AG04450 (cell line): ENCODE measurements at regions not wholly inside any gene's neighbourhood (a gene's known extent, or its start where the extent isn't known, plus 50 kb on each side); places are given as distances from the start of the nearest gene placed in this dataset.
"Not testable (repeated sequence)": the region's sequence is repeated elsewhere in the genome, so short reads cannot be mapped to it uniquely, and the experiment has no call there.

ENCODE experiments used
- CTCF ChIA-PET: fragments of 300-600, 350-600 bp; formaldehyde crosslinking; extraction: SDS; loops from one replicate; lab custom pipeline; 2022; ENCODE audit warnings: antibody characterized with exemption, inconsistent platforms; lab: Charles Lee
- POLR2A ChIA-PET: fragments of 350-600 bp; formaldehyde crosslinking; extraction: SDS; loops from one replicate; lab custom pipeline; 2021; ENCODE audit warnings: antibody characterized with exemption, inconsistent platforms; lab: Yijun Ruan, JAX
- DNase-seq: peaks from one replicate; pipeline ENCODE4 v3.0.0-alpha.2; 2011; ENCODE audit warnings: low read depth, low spot score
- H3K27ac ChIP-seq: one replicate; pipeline ENCODE4 v1.5.1; 2012; ENCODE audit warnings: low read depth, low read length, control low read depth
- H3K27me3 ChIP-seq: one replicate; pipeline ENCODE4 v1.6.0; 2012; ENCODE audit warnings: low read length; ENCODE audit not compliant: control insufficient read depth, insufficient read depth
- H3K4me3 ChIP-seq: 2 replicates; pipeline ENCODE4 v1.5.1; 2011; ENCODE audit warnings: mild to moderate bottlenecking, low read depth, low read length, control low read depth
- H3K9me3 ChIP-seq: 2 replicates; pipeline ENCODE4 v1.5.1; 2012; ENCODE audit warnings: low read length; ENCODE audit not compliant: control insufficient read depth, insufficient read depth
- TF ChIP-seq, protein P1 (sequence below): IDR thresholded peaks from 2 replicates; pipeline ENCODE4 v1.5.1; 2011; ENCODE audit warnings: low read depth, low read length, control low read depth, inconsistent platforms

DNA sequence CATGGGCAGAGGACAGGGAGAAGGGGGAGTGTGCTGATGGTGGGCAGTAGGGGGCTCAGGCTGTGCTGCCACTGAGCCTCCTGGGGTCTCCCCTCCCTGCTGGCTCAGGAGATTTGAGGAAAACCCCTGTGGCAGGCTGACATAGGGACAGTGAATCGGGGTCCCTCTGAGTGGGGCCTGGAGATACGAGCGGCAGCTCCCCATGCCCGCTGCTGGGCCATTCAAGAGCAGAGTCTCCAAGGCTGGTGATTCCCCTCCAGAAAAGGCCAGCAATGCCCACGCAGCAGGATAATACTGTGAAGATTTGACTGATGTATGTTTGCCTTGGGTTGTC is 288.7 kb upstream of the SFSWAP start:
- POLR2A ChIA-PET: no interaction called here
- no peak overlapping the region for H3K4me3 ChIP-seq
- no peak for DNase-seq
- no peaks in the 10 kb centered on the region for H3K27me3 ChIP-seq
- TF ChIP-seq, protein P1, sequence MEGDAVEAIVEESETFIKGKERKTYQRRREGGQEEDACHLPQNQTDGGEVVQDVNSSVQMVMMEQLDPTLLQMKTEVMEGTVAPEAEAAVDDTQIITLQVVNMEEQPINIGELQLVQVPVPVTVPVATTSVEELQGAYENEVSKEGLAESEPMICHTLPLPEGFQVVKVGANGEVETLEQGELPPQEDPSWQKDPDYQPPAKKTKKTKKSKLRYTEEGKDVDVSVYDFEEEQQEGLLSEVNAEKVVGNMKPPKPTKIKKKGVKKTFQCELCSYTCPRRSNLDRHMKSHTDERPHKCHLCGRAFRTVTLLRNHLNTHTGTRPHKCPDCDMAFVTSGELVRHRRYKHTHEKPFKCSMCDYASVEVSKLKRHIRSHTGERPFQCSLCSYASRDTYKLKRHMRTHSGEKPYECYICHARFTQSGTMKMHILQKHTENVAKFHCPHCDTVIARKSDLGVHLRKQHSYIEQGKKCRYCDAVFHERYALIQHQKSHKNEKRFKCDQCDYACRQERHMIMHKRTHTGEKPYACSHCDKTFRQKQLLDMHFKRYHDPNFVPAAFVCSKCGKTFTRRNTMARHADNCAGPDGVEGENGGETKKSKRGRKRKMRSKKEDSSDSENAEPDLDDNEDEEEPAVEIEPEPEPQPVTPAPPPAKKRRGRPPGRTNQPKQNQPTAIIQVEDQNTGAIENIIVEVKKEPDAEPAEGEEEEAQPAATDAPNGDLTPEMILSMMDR: no peak
- H3K27ac ChIP-seq: no peak overlapping the region
- H3K9me3 ChIP-seq: peaks cover 46% of the 10 kb centered on the region
- CTCF ChIA-PET: no interaction called here

DNA sequence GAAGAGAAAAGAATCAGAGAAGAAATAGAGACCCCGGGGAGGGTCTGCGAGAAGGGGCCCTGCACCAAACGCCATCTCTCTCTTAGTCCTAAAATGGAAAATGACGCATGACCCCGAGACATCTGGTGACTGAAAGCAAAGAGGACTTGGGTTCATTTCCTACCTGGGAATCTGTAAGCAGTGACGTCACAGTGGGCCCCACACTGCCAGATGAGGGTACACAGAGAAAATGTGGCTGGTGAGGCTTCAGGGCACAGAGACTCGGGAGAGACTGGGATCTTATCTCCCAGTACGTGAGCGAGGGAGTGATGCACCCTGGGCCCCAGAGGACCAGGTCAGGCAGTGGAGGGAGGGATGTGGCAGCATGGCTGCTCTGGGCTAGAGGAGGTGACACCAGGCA is 288.1 kb upstream of the SFSWAP start:
- Histone ChIP-seq H3K27ac (no peak overlapping the region), H3K27me3 (no peaks in the 10 kb centered on the region), H3K9me3 (peaks cover 45% of the 10 kb centered on the region), H3K4me3 (no peak overlapping the region)
- POLR2A ChIA-PET: no interaction called here
- DNase-seq: no peak
- CTCF ChIA-PET: no interaction called here
- TF ChIP-seq, protein P1: no peak

DNA sequence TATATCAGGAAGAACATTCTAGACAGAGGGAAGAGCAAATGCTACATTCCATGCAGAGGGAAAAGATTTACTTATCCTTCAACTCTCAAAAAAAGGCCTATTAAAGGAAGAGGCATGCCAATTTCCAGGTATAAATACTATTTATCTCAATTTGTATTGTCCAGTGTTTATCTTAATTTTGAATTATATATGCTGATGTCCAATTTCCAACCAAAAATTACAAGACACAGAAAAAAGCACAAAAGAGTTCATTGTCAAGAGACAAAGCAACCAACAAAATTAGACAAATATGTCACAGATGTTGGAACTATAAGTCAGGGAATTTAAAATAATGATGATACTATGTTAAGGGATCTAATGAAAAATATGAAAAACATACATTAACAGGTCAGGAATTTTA is 286.6 kb upstream of the SFSWAP start:
- no peak for DNase-seq
- Histone ChIP-seq H3K27me3 (no peaks in the 10 kb centered on the region), H3K4me3 (no peak overlapping the region), H3K27ac (no peak overlapping the region), H3K9me3 (peaks cover 45% of the 10 kb centered on the region)
- TF ChIP-seq, protein P1: no peak
- POLR2A ChIA-PET: no interaction called here
- CTCF ChIA-PET: no interaction called here

DNA sequence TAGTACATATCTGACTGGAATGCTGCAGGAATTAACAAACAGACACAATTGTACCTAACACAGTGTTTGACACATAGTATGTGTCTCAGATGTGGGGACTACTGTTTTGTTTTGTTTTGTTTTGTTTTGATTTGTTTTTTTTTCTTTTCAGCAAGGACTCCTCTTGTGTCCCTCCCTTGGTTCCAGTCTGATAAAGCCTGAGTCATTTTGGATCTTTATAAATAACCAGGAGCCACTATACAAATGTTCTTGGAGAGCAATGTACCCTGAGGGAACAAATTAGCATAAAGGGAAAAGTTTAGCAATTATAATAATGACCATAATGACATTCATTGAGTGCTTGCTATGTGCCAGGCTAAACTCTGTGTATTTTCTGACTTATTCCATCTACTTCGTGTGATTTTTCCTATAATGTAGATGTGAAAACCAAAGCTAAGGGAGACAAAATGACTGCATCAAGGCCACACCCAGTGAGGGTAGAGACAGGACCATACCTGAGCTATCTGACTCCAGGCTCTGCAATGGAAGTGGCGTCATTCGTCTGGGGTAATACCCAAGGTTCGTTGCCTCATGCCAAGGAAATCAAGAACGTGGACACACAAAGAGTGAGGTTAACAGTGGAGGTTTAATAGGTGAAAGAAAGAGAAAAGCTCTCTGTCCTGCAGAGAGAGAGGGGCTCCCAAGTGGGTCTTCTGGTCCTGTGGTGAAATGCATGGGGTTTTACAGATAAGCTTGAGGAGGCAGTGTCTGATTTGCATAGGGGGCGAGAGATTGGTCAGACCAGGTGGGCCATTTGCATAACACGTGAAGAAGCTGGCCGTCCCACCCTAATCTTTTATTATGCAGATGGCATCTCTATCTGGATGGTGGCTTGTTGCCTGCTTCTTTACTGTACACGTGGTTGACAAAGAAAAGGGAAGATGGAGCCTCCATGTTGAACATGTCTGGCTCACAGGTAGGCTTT is 285.5 kb upstream of the SFSWAP start:
- peaks cover 48% of the 10 kb centered on the region for H3K9me3 ChIP-seq
- POLR2A ChIA-PET: no interaction called here
- no peak overlapping the region for H3K4me3 ChIP-seq
- TF ChIP-seq, protein P1: no peak
- CTCF ChIA-PET: no interaction called here
- no peak overlapping the region for H3K27ac ChIP-seq
- H3K27me3 ChIP-seq: no peaks in the 10 kb centered on the region
- no peak for DNase-seq

DNA sequence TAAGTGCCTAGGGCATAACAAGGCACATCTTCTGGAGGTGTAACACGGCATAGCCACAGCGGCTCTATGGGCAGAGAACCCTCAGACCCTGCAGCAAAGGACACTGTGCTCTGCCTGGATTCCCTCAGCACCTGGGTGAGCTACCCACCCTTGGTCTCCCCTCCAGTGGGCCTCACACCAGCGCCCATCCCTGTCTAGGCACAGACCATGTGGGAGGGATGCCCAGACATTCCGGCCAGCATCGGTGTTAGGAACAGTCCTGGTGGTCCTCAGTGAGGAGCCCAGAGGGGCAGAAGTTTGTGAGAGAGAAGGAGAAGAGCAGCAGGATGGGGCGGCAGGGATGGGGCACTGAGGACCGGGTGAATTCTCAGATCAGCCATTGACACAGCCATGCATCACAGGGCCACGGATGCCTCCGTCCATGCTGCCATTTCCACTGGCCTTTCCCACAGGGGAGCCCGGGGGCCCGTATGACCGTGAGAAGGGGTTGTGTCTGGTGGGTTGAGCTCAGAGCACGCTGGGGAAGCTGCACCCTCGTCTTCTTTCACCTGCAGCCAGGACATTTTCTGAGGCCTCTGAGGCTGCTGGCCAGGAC is 282.7 kb upstream of the SFSWAP start:
- Histone ChIP-seq H3K4me3 (no peak overlapping the region), H3K9me3 (peaks cover 37% of the 10 kb centered on the region), H3K27ac (no peak overlapping the region), H3K27me3 (no peaks in the 10 kb centered on the region)
- no peak for DNase-seq
- CTCF ChIA-PET: no interaction called here
- TF ChIP-seq, protein P1: no peak
- POLR2A ChIA-PET: no interaction called here

DNA sequence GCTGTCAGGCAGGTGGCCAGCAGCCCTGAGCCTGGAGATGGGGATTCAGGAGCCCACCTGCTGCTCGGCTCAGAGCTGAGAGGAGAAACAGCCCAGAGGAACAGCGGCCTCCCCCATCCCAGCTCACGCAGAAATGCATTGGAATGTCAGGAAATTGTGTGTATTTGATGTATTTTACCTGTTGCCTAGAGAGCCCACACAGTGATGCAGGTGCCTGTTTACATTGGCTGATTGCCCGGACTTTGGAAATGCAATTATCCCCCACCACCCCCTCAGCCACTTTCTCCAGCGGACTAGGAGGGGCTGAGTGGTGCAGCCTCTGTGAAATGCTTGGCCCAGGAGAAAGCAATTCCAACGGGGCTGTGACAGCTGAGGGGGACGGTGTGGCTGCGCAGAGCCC is 281.7 kb upstream of the SFSWAP start:
- DNase-seq, CTCF ChIA-PET, H3K27me3 ChIP-seq, H3K4me3 ChIP-seq, H3K27ac ChIP-seq, POLR2A ChIA-PET: not testable (repeated sequence)
- peaks cover 39% of the 10 kb centered on the region for H3K9me3 ChIP-seq

DNA sequence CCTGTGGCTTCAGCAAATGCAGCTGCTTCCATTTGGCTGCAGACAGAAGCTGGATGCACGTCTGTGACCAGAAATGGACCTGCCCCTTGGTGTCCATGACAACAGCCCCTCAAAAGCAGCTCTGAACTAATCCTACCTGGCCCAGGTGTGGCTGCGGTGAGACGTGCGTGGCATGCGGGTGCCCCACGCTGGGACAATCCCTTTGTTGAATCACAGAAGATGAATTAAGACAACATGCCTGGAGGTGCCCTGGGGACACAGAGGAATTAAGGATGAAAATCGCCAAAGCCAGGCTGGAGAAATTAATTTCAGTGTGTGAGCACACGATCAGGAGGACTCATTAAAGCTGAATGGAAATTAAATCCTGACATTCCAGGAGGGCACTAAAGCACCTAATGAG is 281.2 kb upstream of the SFSWAP start:
- H3K9me3 ChIP-seq: peaks cover 44% of the 10 kb centered on the region
- CTCF ChIA-PET, DNase-seq, H3K27me3 ChIP-seq, H3K4me3 ChIP-seq, H3K27ac ChIP-seq, POLR2A ChIA-PET: not testable (repeated sequence)
